Right lobe of liver (tissue), 6 donors: ENCODE measurements at regions not wholly inside any gene's neighbourhood (a gene's known extent, or its start where the extent isn't known, plus 50 kb on each side); places are given as distances from the start of the nearest gene placed in this dataset.
"Not testable (repeated sequence)": the region's sequence is repeated elsewhere in the genome, so short reads cannot be mapped to it uniquely, and the experiment has no call there.

Experiments used
- ATAC-seq, 4 donors: fragments of 200-7000 bp; cut with Tn5 transposase; one replicate each; pipeline ENCODE4 v1.9.1; 2020; ENCODE audit warnings: mild to moderate bottlenecking in 4 of 4, moderate library complexity in 4 of 4
- DNase-seq, 3 donors: peaks; one replicate each; pipeline ENCODE4 v3.0.0-alpha.2; 2020
- H3K27ac ChIP-seq, 3 donors: fragments of 200-600 bp; one replicate each; pipeline ENCODE4 v1.8.0; 2022
- H3K27me3 ChIP-seq, 2 donors: fragments of 200-600 bp; one replicate each; pipeline ENCODE4 v1.8.0; 2022
- H3K36me3 ChIP-seq, 4 donors: fragments of 200-600 bp; sonication (generic) in 1 of 4; one replicate each; pipeline versions ENCODE4 v1.5.1 to v1.8.0; 2017 to 2022; ENCODE audit warnings: control low read depth in 1 of 4
- H3K4me1 ChIP-seq, 4 donors: fragments of 200-600 bp; sonication (generic) in 1 of 4; one replicate each; pipeline versions ENCODE4 v1.5.1 to v1.8.0; 2017 to 2022; ENCODE audit warnings: control low read depth in 1 of 4
- H3K4me3 ChIP-seq, 3 donors: fragments of 200-600 bp; one replicate each; pipeline ENCODE4 v1.8.0; 2022
- H3K9me3 ChIP-seq, 4 donors: fragments of 200-600 bp; sonication (generic) in 1 of 4; one replicate each; pipeline versions ENCODE4 v1.5.1 to v1.8.0; 2017 to 2022; ENCODE audit warnings: control low read depth in 1 of 4
- POLR2A ChIP-seq: fragments of 450-650 bp; IDR thresholded peaks from one replicate; pipeline ENCODE4 v1.6.1; 2017; ENCODE audit warnings: antibody characterized with exemption, mild to moderate bottlenecking
- WGBS: methylation state at CpG from one replicate; pipeline ENCODE4 v1.1.6; 2018; ENCODE audit warnings: low coverage, low lambda C conversion rate; ENCODE audit not compliant: insufficient coverage; ENCODE audit errors: missing lambda C conversion rate; 5-methylcytosine and 5-hydroxymethylcytosine counted together
- intact Hi-C, 2 donors: fragments of 100-400 bp; cut with DNase I; formaldehyde crosslinking; loops; one replicate each; pipeline versions ENCODE4 v1.11.2 to v1.14.1; 2022
- TF ChIP-seq, protein P1 (sequence below), 4 donors: fragments of 200-600 bp in 3 of 4; fragments of 450-650 bp in 1 of 4; IDR thresholded peaks; one replicate each; pipeline versions ENCODE4 v1.5.1 to v1.8.0; 2016 to 2022; ENCODE audit warnings: antibody characterized with exemption in 4 of 4, mild to moderate bottlenecking in 2 of 4
- donor health status: DM: no; HTN: yes; CAD: no.
- donor health status: DM: no; HTN: no; CAD: no.
- donor health status: DM: no; HTN: no; CAD: no.
- donor health status: DM: no; HTN: yes; CAD: no.
- donor health status: DM: no; HTN: yes; CAD: no.

- Histone ChIP-seq H3K36me3 (no peaks in the 10 kb centered on the region), H3K27ac (no peak overlapping the region), H3K9me3 (no peaks in the 10 kb centered on the region), H3K4me1 (no peaks in the 10 kb centered on the region), H3K27me3 (no peaks in the 10 kb centered on the region), H3K4me3 (no peak overlapping the region)
- no peak for TF ChIP-seq POLR2A
- TF ChIP-seq, protein P1, sequence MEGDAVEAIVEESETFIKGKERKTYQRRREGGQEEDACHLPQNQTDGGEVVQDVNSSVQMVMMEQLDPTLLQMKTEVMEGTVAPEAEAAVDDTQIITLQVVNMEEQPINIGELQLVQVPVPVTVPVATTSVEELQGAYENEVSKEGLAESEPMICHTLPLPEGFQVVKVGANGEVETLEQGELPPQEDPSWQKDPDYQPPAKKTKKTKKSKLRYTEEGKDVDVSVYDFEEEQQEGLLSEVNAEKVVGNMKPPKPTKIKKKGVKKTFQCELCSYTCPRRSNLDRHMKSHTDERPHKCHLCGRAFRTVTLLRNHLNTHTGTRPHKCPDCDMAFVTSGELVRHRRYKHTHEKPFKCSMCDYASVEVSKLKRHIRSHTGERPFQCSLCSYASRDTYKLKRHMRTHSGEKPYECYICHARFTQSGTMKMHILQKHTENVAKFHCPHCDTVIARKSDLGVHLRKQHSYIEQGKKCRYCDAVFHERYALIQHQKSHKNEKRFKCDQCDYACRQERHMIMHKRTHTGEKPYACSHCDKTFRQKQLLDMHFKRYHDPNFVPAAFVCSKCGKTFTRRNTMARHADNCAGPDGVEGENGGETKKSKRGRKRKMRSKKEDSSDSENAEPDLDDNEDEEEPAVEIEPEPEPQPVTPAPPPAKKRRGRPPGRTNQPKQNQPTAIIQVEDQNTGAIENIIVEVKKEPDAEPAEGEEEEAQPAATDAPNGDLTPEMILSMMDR (IDR thresholded peaks at IDR 0.05) = no peak
- ATAC-seq (no peak), DNase-seq (no peak)
- 13% methylated on average over 3 of the region's 4 CpGs for WGBS
- intact Hi-C loops = no loop called here
Observed at GRCh38 chr3:16707260-16707659, 102.0 kb upstream of the DAZL start.

DNA sequence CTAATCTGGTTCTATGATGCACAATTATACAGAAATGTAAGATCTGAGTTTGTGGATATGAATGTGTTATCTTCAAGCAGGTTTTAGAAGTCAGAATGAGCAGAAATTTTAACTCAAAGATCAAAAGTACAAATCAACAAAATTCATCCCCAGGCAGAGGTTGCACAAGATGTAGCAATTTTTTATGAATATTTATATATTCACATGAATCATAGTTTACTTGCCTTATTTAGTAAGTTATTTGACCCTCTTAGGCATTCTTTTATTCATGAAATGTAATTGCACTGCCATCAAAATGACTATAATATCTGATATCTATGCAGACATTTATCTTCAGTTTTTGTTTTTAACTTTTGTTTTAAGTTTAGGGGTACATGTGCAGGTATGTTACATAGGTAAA, 103.1 kb upstream of the DAZL start:
- TF ChIP-seq, protein P1 (IDR thresholded peaks at IDR 0.05) = no peak
- no peak for TF ChIP-seq POLR2A
- no peaks in the 10 kb centered on the region for H3K9me3 ChIP-seq
- no peaks in the 10 kb centered on the region for H3K36me3 ChIP-seq
- no peaks in the 10 kb centered on the region for H3K4me1 ChIP-seq
- DNase-seq (no peak), ATAC-seq (no peak)
- no peak overlapping the region for H3K4me3 ChIP-seq
- H3K27ac ChIP-seq = no peak overlapping the region
- no peaks in the 10 kb centered on the region for H3K27me3 ChIP-seq
- intact Hi-C loops = no loop called here

GRCh38 chr3:16711691-16712090, 106.5 kb upstream of the DAZL start:
- DNase-seq, H3K27me3 ChIP-seq, H3K9me3 ChIP-seq, H3K4me3 ChIP-seq, ATAC-seq, H3K36me3 ChIP-seq, H3K4me1 ChIP-seq, H3K27ac ChIP-seq, intact Hi-C loops: not testable (repeated sequence)
- WGBS = 67% methylated on average over 1 of the region's 1 CpG

GRCh38 chr3:16715281-16715680, 110.1 kb upstream of the DAZL start:
- intact Hi-C loops = no loop called here
- no peak overlapping the region for H3K27ac ChIP-seq
- H3K9me3 ChIP-seq = no peaks in the 10 kb centered on the region
- DNase-seq (no peak), ATAC-seq (no peak)
- WGBS = 40% methylated on average over 1 of the region's 4 CpGs
- H3K4me1 ChIP-seq = no peaks in the 10 kb centered on the region
- H3K4me3 ChIP-seq = no peak overlapping the region
- H3K27me3 ChIP-seq = no peaks in the 10 kb centered on the region
- TF ChIP-seq POLR2A = no peak
- TF ChIP-seq, protein P1 (IDR thresholded peaks at IDR 0.05) = no peak
- no peaks in the 10 kb centered on the region for H3K36me3 ChIP-seq

- Histone ChIP-seq H3K4me3 (no peak overlapping the region), H3K9me3 (no peaks in the 10 kb centered on the region), H3K36me3 (no peaks in the 10 kb centered on the region), H3K27ac (no peak overlapping the region), H3K4me1 (no peaks in the 10 kb centered on the region), H3K27me3 (no peaks in the 10 kb centered on the region)
- 52% methylated on average over 3 of the region's 3 CpGs for WGBS
- ATAC-seq (no peak), DNase-seq (no peak)
- intact Hi-C loops = no loop called here
- no peak for TF ChIP-seq POLR2A
- TF ChIP-seq, protein P1 (IDR thresholded peaks at IDR 0.05) = no peak
Observed at GRCh38 chr3:16719426-16719825, 114.2 kb upstream of the DAZL start.
